ENCODE measurements at regions not wholly inside any gene's neighbourhood (a gene's known extent, or its start where the extent isn't known, plus 50 kb on each side); places are given as distances from the start of the nearest gene placed in this dataset.

- TF ChIP-seq POLR2A (IDR thresholded peaks at IDR 0.05) (no peak), CTCF (IDR thresholded peaks at IDR 0.05) (no peak)
Measured at GRCh38 chr13:72314210-72314609, 413.2 kb downstream of the MZT1 start.

All from adrenal gland (tissue), 5 donors.